ENCODE measurements at regions not wholly inside any gene's neighbourhood (a gene's known extent, or its start where the extent isn't known, plus 50 kb on each side); places are given as distances from the start of the nearest gene placed in this dataset.

DNA sequence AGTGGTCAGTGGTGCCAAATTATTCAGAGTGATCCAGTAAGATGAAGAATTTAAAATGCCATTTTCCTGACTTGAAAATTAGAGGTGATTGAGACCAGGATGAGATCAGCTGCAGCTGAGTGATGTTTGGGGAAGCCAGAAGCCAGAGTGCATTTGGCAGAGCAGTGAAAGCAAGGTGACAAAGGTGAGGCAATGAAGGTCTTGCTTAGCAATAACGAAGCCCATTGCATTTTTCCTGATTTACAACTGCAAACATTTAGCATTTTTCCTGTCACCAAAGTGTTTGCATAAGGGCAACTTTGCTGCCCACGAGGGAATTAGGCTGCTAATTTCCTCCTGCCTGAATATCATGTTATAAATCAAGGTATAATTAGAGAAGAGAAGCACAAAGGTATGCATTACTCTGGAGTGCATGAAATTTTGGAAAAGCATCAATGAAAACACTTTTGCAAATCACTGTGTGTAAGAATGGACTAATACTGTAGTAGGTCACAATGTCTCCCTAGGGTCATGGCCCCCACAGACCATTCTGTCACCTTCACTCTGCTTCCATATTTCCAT, 188.2 kb upstream of the LYPLAL1 start:
- no peak overlapping the region for H3K4me2 ChIP-seq (ENCODE audit: insufficient read depth in 1 of 2, low read depth in 2 of 2, low read length in 2 of 2)
- no peak overlapping the region for H3K23ac ChIP-seq (ENCODE audit: insufficient read length)
- no peak overlapping the region for H3K18ac ChIP-seq (ENCODE audit: extremely low read depth, low read length)
- H3K27ac ChIP-seq (ENCODE audit: low read depth, low read length), result no peak overlapping the region
- H3K4me1 ChIP-seq (replicated peaks in 1 of 4; ENCODE audit: control insufficient read depth in 3 of 4, insufficient read depth in 4 of 4, low read length in 3 of 4), result no peaks in the 10 kb centered on the region
- no peak overlapping the region for H2BK5ac ChIP-seq (ENCODE audit: low read depth, low read length)
- H2BK15ac ChIP-seq (ENCODE audit: low read length), result no peak overlapping the region
- no peaks in the 10 kb centered on the region for H3K79me2 ChIP-seq (ENCODE audit: control insufficient read depth in 1 of 2, insufficient read depth in 2 of 2, low read length in 2 of 2)
- H3K23me2 ChIP-seq (ENCODE audit: low read depth, low read length), result no peaks in the 10 kb centered on the region
- no peak overlapping the region for H3K4ac ChIP-seq (replicated peaks; ENCODE audit: insufficient read length, low read depth, low read length)
- no peak overlapping the region for H2BK120ac ChIP-seq (replicated peaks; ENCODE audit: low read depth, low read length)
- H3K4me3 ChIP-seq (ENCODE audit: extremely low read depth in 1 of 4, insufficient read depth in 2 of 4, low read depth in 3 of 4, low read length in 4 of 4), result no peak overlapping the region
- no peaks in the 10 kb centered on the region for H3K79me1 ChIP-seq (ENCODE audit: low read depth, low read length)
- H3K36me3 ChIP-seq (ENCODE audit: control insufficient read depth in 2 of 4, insufficient read depth in 4 of 4, low read length in 3 of 4), result no peaks in the 10 kb centered on the region
- POLR2A ChIA-PET (ENCODE audit: partially characterized antibody), result no interaction called here
- H4K91ac ChIP-seq (replicated peaks; ENCODE audit: insufficient read length, low read length), result no peak overlapping the region
- no peak for FAIRE-seq
- no peak overlapping the region for H2BK20ac ChIP-seq (ENCODE audit: low read length)
- TF ChIP-seq CREB1 (IDR thresholded peaks at IDR 0.05) (no peak), POLR2A (IDR thresholded peaks at IDR 0.05; ENCODE audit: control extremely low read depth in 1 of 2, low read depth in 2 of 2, low read length in 2 of 2) (no peak), RXRA (IDR thresholded peaks at IDR 0.05; ENCODE audit: insufficient read depth, low read depth, low read length) (no peak)
- no peaks in the 10 kb centered on the region for H4K20me1 ChIP-seq (replicated peaks in 1 of 2; ENCODE audit: control insufficient read depth in 1 of 2, insufficient read depth in 2 of 2, low read length in 2 of 2)
- no peaks in the 10 kb centered on the region for H3K27me3 ChIP-seq (replicated peaks in 1 of 4; ENCODE audit: control insufficient read depth in 3 of 4, extremely low read depth in 1 of 4, insufficient read depth in 3 of 4, low read length in 3 of 4)
- DNase-seq (ENCODE audit: low read depth in 1 of 2, low spot score in 2 of 2), result no peak
- no peak overlapping the region for H2BK12ac ChIP-seq (ENCODE audit: low read depth, low read length)
- no peak overlapping the region for H4K8ac ChIP-seq (ENCODE audit: extremely low read depth, insufficient read depth, low read length)
- H3K56ac ChIP-seq (replicated peaks; ENCODE audit: insufficient read length, low read depth, low read length), result no peak overlapping the region
- H3K9ac ChIP-seq (replicated peaks in 1 of 4; ENCODE audit: extremely low read depth in 1 of 4, low read depth in 3 of 4, low read length in 3 of 4), result no peak overlapping the region
- H2AFZ ChIP-seq (ENCODE audit: low read length), result no peak overlapping the region
- H3K14ac ChIP-seq (ENCODE audit: insufficient read length), result no peak overlapping the region
- H2AK5ac ChIP-seq (ENCODE audit: low read depth, low read length), result no peak overlapping the region
- WGBS, 2 experiments (ENCODE audit: extremely low coverage in 1 of 2, insufficient coverage in 1 of 2, insufficient read length in 1 of 2, insufficient replicate concordance in 2 of 2, low coverage in 1 of 2, low lambda C conversion rate in 2 of 2, missing lambda C conversion rate in 1 of 2), result 93% methylated on average over 2 of the region's 2 CpGs; no CpG with 5 or more reads in 1 of the 2 experiments
- no peak overlapping the region for H4K5ac ChIP-seq (ENCODE audit: insufficient read length, low read depth, low read length)
- CTCF ChIA-PET (ENCODE audit: partially characterized antibody), result no interaction called here
- H3K9me3 ChIP-seq (ENCODE audit: insufficient read depth in 2 of 2, low read depth in 1 of 2, low read length in 1 of 2), result no peaks in the 10 kb centered on the region
